ENCODE measurements at regions not wholly inside any gene's neighbourhood (a gene's known extent, or its start where the extent isn't known, plus 50 kb on each side); places are given as distances from the start of the nearest gene placed in this dataset.
"Not testable (repeated sequence)": the region's sequence is repeated elsewhere in the genome, so short reads cannot be mapped to it uniquely, and the experiment has no call there.

DNA sequence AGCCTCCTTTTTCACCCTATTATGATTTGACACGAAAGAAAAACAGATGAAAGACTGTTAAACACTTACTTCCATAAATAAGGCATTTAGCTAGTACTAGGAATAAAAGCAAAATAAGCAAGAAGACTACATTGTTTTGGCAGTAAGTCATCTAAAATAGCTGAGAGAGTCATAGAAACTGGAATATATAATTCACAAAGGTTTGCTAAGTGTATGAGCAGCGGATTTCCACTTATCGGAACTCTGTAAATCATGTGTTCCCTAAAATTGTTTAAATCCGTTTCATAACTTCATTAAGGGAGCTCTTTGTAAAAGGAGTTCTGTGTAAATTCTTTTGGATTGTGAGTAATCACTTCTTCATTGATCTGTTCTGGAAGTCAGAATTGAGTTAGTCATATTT is 202.5 kb upstream of the CBLB start:
- Histone ChIP-seq H3K9me2 (ENCODE audit: low read depth, low read length) (no peaks in the 10 kb centered on the region), H2AFZ (ENCODE audit: low read length) (no peak overlapping the region), H3K9ac (ENCODE audit: low read length) (no peak overlapping the region), H3K79me2 (ENCODE audit: insufficient read depth, low read length) (no peaks in the 10 kb centered on the region), H3K36me3 (ENCODE audit: insufficient read depth, low read length) (no peaks in the 10 kb centered on the region), H3K4me1 (ENCODE audit: insufficient read depth, low read length, severe bottlenecking) (no peaks in the 10 kb centered on the region), H4K20me1 (ENCODE audit: insufficient read depth, low read length) (no peaks in the 10 kb centered on the region), H3K4me2 (ENCODE audit: low read length) (no peak overlapping the region), H3K9me3 (ENCODE audit: low read length) (no peaks in the 10 kb centered on the region), H3K27ac (ENCODE audit: low read depth, low read length, poor library complexity, severe bottlenecking) (no peak overlapping the region), H3F3A (ENCODE audit: insufficient read depth, low read length) (no peaks in the 10 kb centered on the region), H3K27me3 (ENCODE audit: insufficient read depth, low read length) (no peaks in the 10 kb centered on the region), H3K4me3 (ENCODE audit: low read depth, low read length, poor library complexity, severe bottlenecking) (no peak overlapping the region)
- TF ChIP-seq, protein P1, sequence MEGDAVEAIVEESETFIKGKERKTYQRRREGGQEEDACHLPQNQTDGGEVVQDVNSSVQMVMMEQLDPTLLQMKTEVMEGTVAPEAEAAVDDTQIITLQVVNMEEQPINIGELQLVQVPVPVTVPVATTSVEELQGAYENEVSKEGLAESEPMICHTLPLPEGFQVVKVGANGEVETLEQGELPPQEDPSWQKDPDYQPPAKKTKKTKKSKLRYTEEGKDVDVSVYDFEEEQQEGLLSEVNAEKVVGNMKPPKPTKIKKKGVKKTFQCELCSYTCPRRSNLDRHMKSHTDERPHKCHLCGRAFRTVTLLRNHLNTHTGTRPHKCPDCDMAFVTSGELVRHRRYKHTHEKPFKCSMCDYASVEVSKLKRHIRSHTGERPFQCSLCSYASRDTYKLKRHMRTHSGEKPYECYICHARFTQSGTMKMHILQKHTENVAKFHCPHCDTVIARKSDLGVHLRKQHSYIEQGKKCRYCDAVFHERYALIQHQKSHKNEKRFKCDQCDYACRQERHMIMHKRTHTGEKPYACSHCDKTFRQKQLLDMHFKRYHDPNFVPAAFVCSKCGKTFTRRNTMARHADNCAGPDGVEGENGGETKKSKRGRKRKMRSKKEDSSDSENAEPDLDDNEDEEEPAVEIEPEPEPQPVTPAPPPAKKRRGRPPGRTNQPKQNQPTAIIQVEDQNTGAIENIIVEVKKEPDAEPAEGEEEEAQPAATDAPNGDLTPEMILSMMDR (IDR thresholded peaks at IDR 0.05; ENCODE audit: low read length), result no peak
- TF ChIP-seq EZH2 (IDR thresholded peaks at IDR 0.05; ENCODE audit: borderline replicate concordance, low read length), result no peak

DNA sequence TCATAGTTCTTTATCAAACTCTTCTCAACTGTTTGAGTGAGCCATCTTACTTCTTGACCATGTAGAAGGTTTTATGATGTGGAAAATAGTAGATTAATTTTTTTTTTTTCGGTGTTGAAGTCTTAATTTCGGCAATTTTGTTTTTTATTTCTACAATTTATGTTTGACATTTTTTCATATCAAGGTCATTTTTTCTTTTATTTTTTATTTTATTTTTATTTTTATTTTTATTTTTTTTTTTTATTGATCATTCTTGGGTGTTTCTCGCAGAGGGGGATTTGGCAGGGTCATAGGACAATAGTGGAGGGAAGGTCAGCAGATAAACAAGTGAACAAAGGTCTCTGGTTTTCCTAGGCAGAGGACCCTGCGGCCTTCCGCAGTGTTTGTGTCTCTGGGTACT is 203.8 kb upstream of the CBLB start:
- H3K4me3 ChIP-seq (ENCODE audit: low read depth, low read length, poor library complexity, severe bottlenecking); H3K79me2 ChIP-seq (ENCODE audit: insufficient read depth, low read length); H2AFZ ChIP-seq (ENCODE audit: low read length); H3K9me2 ChIP-seq (ENCODE audit: low read depth, low read length); H3K9ac ChIP-seq (ENCODE audit: low read length); H3K27ac ChIP-seq (ENCODE audit: low read depth, low read length, poor library complexity, severe bottlenecking); H3K4me1 ChIP-seq (ENCODE audit: insufficient read depth, low read length, severe bottlenecking); H3F3A ChIP-seq (ENCODE audit: insufficient read depth, low read length); H4K20me1 ChIP-seq (ENCODE audit: insufficient read depth, low read length); H3K4me2 ChIP-seq (ENCODE audit: low read length); H3K27me3 ChIP-seq (ENCODE audit: insufficient read depth, low read length); H3K9me3 ChIP-seq (ENCODE audit: low read length); H3K36me3 ChIP-seq (ENCODE audit: insufficient read depth, low read length): not testable (repeated sequence)

DNA sequence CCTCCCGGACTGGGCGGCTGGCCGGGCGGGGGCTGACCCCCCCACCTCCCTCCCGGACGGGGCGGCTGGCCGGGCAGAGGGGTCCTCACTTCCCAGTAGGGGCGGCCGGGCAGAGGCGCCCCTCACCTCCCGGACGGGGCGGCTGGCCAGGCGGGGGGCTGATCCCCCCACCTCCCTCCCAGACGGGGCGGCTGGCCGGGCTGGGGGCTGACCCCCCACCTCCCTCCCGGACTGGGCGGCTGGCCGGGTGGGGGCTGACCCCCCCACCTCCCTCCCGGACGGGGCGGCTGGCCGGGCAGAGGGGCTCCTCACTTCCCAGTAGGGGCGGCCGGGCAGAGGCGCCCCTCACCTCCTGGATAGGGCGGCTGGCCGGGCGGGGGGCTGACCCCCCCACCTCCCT is 205.0 kb upstream of the CBLB start:
- not testable (repeated sequence) for H3K27ac ChIP-seq (ENCODE audit: low read depth, low read length, poor library complexity, severe bottlenecking)

DNA sequence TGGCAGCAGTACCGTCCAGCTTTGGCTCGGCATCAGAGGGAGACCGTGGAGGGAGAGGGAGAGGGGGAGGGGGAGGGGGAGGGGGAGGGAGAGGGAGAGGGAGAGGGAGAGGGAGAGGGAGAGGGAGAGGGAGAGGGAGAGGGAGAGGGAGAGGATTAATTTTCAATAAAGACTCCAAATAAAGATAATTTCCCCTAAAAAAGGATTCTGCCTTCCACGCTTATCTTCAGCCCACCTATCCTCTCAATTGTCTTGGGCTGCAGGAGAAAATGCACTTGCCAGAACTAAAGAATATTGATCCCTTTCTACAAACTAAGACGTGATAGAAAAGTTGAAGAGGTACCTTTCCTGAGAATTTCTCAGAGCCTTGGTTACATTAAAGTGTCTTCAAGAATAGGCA is 206.9 kb upstream of the CBLB start:
- H3K9me3 ChIP-seq (ENCODE audit: low read length); H3K4me3 ChIP-seq (ENCODE audit: low read depth, low read length, poor library complexity, severe bottlenecking); H3K27ac ChIP-seq (ENCODE audit: low read depth, low read length, poor library complexity, severe bottlenecking); H3K9ac ChIP-seq (ENCODE audit: low read length); H3K27me3 ChIP-seq (ENCODE audit: insufficient read depth, low read length); H3K4me1 ChIP-seq (ENCODE audit: insufficient read depth, low read length, severe bottlenecking); H4K20me1 ChIP-seq (ENCODE audit: insufficient read depth, low read length); H3K36me3 ChIP-seq (ENCODE audit: insufficient read depth, low read length); H3K9me2 ChIP-seq (ENCODE audit: low read depth, low read length); H3F3A ChIP-seq (ENCODE audit: insufficient read depth, low read length); H2AFZ ChIP-seq (ENCODE audit: low read length); H3K79me2 ChIP-seq (ENCODE audit: insufficient read depth, low read length); H3K4me2 ChIP-seq (ENCODE audit: low read length): not testable (repeated sequence)

More for the DNA sequence above, 205.0 kb upstream of the CBLB start:
- H3K9me3 ChIP-seq (ENCODE audit: low read length); H3K9me2 ChIP-seq (ENCODE audit: low read depth, low read length); H3K36me3 ChIP-seq (ENCODE audit: insufficient read depth, low read length); H3K4me1 ChIP-seq (ENCODE audit: insufficient read depth, low read length, severe bottlenecking); H3K79me2 ChIP-seq (ENCODE audit: insufficient read depth, low read length); H2AFZ ChIP-seq (ENCODE audit: low read length); H3K27me3 ChIP-seq (ENCODE audit: insufficient read depth, low read length); H3F3A ChIP-seq (ENCODE audit: insufficient read depth, low read length); H3K9ac ChIP-seq (ENCODE audit: low read length); H4K20me1 ChIP-seq (ENCODE audit: insufficient read depth, low read length); H3K4me3 ChIP-seq (ENCODE audit: low read depth, low read length, poor library complexity, severe bottlenecking); H3K4me2 ChIP-seq (ENCODE audit: low read length): not testable (repeated sequence)

DNA sequence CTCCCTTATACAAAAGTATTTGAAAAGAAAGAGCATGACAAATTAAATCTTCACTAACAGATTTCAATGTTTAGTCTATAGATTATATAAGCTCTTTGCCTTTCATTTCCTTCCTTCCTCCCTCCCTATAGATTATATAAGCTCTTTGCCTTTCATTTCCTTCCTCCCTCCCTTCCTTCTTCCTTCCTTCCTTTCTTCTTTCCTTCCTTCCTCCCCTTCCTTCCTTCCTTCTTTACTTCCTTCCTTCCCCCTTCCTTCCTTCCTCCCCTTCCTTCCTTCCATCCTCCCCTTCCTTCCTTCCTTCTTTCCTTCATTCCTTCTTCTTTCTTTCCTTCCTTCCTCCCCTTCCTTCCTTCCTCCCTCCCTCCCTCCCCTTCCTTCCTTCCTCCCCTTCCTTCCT is 209.8 kb upstream of the CBLB start:
- no peaks in the 10 kb centered on the region for H3K36me3 ChIP-seq (ENCODE audit: insufficient read depth, low read length)
- H3K9me2 ChIP-seq (ENCODE audit: low read depth, low read length), result no peaks in the 10 kb centered on the region
- H3K4me1 ChIP-seq (ENCODE audit: insufficient read depth, low read length, severe bottlenecking), result no peaks in the 10 kb centered on the region
- no peaks in the 10 kb centered on the region for H3K9me3 ChIP-seq (ENCODE audit: low read length)
- TF ChIP-seq EZH2 (IDR thresholded peaks at IDR 0.05; ENCODE audit: borderline replicate concordance, low read length), result no peak
- TF ChIP-seq, protein P1 (IDR thresholded peaks at IDR 0.05; ENCODE audit: low read length), result no peak
- no peaks in the 10 kb centered on the region for H3F3A ChIP-seq (ENCODE audit: insufficient read depth, low read length)
- H3K4me2 ChIP-seq (ENCODE audit: low read length), result no peak overlapping the region
- no peak overlapping the region for H3K4me3 ChIP-seq (ENCODE audit: low read depth, low read length, poor library complexity, severe bottlenecking)
- no peak overlapping the region for H2AFZ ChIP-seq (ENCODE audit: low read length)
- no peaks in the 10 kb centered on the region for H3K27me3 ChIP-seq (ENCODE audit: insufficient read depth, low read length)
- no peak overlapping the region for H3K9ac ChIP-seq (ENCODE audit: low read length)
- no peak overlapping the region for H3K27ac ChIP-seq (ENCODE audit: low read depth, low read length, poor library complexity, severe bottlenecking)
- H4K20me1 ChIP-seq (ENCODE audit: insufficient read depth, low read length), result no peaks in the 10 kb centered on the region
- H3K79me2 ChIP-seq (ENCODE audit: insufficient read depth, low read length), result no peaks in the 10 kb centered on the region

Measured in OCI-LY1 (cell line).